GM18517 (cell line): ENCODE measurements at regions not wholly inside any gene's neighbourhood (a gene's known extent, or its start where the extent isn't known, plus 50 kb on each side); places are given as distances from the start of the nearest gene placed in this dataset.

Source experiments
- ATAC-seq: cut with Tn5 transposase; IDR thresholded peaks from one replicate; pipeline ENCODE4 v1.9.1; 2021; ENCODE audit warnings: mild to moderate bottlenecking, moderate library complexity; ENCODE audit not compliant: unreplicated experiment

DNA sequence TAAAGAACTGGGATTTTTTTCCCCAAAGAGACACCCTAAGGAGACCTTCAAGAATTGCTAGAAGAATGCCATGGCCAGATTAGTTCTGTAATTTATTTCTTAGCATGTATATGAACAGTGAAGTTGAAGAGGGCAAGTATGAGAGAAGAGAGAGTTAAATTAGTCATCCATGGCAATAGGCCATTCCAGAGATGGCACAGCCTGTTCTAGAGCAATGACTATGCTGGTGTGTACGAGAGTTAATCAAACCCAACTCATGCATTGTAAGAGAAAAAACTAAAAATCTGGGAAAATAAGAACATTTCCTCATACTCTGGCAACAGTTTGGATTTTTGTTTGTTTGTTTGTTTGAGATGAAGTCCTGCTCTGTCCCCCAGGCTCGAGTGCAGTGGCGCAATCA, 112.1 kb upstream of the PIK3C3 start:
- no peak for ATAC-seq

DNA sequence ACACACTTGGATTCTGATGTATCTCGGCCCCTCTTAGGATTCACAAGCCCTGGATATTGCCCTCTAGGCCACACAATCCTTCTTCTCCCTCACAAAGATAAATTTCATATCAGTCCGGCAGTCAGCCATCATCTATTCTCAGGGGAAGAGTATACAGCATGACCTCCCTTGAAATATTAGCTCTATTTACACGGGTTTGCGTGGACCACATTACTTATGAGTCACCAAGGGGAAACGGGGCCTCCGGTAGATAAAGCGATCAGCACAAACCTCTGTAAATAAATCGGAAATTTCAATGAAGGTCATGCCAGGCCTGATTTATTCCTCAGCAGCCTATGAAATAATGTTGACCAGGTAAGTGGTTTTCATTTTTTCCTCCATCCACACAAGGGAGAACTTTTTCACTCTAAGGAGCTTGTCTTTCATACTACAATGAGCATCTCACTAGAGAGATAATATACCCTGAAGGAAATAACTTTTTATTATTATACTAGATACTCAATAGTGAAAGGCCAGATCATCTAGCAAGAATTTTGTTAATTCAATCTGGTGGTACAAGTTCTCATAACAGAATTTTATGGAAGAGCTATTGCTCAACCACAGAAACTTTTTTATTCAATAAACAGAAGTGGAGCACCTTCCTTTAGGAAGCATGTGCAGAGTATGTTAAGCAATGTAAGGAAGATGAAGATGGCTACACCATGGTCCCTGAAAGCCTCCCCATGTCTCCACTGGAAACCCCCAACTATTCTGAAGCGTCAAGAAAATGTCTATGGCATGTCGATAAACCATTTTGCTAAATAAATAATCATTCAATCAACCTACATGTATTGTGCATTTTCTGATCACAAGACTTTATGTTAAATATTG, 125.2 kb upstream of the PIK3C3 start:
- ATAC-seq: no peak

DNA sequence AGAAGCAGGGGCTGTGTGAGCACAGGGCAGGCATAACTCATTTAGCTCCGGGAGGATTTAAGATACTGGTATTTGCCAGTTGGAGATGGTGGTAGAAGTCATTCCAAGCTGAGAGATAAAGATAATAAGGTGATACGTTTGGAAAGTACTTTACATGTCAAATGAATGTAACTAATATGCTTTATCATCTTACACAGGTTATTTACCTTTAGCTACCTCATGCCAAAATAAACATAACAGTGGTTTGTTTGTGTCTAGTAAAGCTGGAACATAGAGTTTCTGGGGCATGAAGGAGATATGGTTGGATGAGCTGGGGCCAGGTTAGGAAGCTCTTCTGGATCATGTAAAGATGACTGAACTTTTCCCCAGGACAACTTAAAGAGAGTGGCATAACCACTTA, 126.9 kb upstream of the PIK3C3 start:
- ATAC-seq: no peak

DNA sequence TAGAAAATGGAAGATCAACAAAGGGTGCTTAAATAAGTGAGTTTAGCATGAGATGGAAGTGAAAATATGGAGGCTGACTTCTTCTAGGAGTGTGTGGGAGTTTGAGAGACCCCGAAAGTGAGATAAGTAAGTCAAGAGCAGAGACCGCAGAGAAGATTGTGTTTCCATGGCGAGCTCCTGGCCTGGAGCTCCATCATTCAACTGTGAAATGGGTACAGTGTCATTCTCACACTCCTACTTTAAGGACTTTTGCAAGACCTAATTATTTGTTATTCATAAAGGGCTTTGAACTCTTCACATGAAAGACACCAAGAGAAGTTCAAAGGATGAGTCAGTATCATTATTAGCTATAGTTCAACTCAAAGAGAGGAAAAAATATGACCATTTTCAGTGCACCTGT, 134.2 kb upstream of the PIK3C3 start:
- ATAC-seq: no peak

DNA sequence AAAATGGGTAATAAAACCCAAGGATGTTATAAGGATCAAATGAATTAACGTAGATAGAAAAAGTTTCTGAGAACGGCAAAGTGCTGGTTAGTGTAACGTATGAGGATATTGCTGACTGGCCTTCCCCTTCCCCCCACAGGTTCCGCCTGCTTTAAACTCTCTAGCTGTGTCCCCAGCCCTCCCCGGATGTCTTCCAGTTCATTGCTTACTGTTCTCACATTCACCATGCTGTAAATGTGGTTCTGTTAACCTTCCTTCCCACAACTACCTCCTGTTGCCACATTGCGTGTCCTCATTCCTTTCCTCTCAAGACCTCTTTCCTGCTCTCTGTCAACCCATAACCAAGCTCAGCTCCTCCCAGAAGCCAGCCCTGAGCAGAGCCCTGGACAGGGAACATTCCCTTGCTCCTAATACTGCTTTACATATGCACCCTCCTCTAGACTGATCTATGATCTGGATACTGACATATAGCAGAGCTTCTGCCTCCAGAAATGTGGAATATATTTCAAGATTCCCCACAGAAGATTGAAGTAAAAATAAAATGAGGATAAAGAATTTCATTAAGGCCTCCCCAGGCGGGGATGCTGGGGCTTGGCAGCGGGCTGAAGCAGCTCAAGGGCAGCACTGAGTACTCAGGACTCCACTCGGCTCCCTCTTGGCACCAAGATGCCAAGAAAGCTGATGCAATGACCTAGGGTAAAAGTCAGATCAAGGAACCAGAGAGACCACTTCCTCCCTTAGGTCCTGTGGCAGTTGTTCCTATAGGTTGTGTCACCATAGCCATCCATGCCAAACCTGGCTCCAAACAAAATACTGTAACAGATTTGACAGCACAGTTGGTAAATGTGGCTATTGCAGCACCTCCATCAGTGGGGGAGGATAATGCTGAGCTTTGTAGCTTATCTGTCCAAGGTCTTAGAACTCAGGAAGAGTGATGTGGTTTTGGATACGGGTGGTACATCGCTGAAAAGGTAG, 136.4 kb upstream of the PIK3C3 start:
- no peak for ATAC-seq

DNA sequence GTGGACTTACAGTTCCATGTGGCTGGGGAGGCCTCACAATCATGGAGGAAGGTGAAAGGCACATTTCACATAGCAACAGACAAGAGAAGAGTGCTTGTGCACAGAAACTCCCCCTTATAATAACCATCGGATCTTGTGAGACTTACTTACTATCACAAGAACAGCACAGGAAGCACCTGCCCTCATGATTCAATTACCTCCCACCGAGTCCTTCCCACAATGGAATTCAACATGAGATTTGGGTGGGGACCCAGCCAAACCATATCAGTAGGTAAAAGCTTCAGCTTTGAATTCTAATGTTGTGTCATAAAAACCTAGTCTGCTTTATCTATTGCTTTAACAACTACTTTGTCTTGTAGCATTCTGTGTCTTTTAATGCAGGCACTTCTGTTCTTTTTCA, 140.4 kb upstream of the PIK3C3 start:
- no peak for ATAC-seq

DNA sequence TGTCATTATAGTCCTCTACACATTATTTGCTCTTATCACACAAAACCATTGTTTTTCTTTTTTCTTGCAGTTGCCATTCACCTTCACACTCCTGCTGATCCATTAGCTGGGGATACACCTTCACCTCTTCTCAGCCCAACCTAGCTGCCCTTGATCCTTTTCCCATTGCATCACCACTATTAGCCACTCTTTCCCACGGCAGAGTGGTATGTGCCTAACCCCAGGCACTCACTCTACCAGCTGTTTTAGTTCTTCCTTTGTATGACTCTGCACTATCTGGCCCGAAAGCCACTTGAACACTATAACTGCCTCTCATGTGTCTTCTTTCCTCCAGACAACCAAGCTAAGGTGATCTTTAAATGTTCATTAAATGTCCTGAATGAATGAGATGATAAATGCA, 145.4 kb upstream of the PIK3C3 start:
- ATAC-seq: no peak

DNA sequence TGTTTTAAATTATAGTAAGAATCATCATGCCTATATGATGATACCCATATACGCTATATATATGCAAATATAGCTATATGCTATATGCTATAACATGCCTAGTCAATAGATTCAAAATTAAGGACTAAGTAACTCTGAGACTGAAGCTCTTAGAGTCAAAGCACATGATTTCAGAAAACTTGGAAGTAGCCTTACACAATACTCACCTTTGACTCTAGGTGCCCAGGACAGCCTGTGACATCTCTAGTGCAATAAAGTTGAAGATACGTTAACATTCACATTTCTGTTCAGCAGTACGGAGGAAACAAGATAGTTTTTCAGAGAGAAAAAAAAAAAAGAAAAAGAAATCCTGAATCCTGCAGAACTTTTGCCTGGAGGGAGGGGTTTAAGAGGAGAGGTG, 149.7 kb upstream of the PIK3C3 start:
- ATAC-seq: no peak

DNA sequence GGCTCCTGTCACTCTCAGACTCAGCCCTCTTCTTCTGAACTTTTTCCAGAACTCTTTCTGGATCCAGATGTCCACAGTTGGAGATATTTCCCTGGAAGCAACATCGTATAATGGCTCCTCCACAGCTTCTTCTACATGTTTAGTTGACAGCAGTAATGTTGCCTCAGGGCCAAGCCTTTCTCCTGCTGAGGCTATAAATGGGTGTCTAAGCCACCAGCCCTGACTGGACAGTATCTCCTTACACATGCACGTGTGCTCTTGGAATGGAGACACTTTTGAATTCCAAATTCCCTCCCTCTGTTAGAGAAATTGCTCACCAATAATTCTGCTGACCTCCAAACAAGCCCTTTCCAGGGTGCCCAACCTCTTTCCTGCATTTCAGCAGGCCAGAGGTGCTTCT, 156.2 kb upstream of the PIK3C3 start:
- no peak for ATAC-seq

DNA sequence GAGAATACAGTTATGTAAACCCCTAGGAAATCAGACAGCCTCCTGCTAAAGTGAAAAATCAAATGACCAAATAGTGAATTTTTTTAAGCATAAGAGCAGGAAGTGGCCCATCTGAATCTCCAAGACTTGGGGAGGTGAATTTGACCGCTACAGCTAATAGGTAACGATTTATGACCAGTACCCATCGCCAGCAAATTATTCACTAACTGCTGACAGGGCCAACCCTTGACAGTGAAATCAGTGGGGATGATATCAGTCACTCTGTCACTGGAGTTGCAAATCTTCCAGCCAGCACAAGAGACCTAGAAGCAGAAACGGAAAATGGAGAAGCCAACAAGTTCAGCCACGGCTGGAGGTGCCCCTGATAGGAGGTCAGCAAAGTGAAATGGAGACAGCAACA, 164.3 kb upstream of the PIK3C3 start:
- ATAC-seq: no peak

DNA sequence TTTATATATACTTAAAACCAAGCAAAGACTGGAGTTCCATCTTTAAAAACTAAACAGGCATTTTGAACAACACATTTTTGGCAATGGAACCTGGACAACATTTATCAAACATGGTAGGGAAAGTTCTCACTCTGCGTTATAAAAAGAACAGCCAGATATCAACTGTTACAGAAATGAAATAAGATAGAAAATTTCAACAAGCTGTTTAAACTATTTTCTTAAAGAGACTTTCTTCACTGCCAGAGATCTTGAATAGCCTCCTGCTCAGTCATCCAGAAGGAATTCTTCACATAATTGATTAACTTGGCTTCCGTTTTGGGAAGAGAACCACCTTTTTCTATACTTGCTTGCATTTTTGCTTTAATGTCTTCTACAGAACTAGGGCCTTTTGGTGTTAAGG, 166.0 kb upstream of the PIK3C3 start:
- ATAC-seq: no peak

DNA sequence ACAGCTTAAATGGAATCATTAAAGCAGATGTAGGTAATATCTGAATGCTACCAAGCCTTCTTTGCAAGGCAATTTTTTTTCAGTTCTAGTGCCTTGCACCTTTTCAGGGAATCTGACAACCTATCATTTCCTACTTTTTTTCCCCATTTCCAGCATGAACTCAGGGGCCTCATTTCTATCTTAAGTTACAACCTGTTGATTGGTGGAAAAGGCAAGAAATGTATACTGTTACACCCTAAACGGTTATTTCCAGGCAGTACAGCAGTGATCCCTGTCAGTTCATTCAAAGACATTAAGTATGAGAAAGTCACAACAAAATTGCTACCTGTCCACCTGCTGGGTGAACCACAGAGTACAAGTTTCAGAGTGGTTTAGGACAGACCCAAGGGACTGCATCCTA, 171.2 kb upstream of the PIK3C3 start:
- ATAC-seq: no peak

DNA sequence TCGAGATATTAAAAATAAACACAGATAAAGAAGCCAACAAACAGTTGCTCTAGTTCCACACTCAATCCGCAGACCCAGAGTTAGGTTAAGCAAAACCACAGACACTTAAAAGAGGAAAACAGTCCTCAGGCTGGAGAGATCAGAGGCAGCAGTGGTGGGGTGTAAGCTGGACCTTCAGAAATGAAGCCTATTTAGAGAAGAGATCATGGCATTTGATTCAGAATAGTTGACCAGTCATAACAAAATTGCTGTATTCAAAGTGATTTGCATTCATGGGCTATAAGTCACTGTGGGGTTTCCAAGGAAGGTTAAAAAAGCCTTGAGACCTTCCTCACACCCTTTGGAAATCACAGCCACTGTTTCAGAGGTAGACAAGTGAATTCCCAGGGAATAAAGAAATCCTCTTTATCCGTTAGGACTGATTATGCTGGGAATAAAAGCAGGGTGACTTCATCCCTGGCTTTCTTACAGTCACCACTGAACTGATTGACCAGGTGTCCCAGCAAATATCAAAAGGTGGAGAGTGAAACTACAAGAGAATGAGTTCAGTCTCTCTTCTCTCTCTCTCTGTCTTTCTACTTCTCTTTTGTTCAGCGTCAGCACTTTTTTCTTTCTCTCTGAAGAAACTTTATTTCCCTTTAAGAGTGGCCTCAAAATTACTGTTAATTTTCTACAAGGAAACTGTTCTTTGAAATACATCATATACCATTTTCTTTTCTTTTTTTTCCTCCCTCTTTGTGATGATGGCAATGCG, 171.8 kb upstream of the PIK3C3 start:
- no peak for ATAC-seq

DNA sequence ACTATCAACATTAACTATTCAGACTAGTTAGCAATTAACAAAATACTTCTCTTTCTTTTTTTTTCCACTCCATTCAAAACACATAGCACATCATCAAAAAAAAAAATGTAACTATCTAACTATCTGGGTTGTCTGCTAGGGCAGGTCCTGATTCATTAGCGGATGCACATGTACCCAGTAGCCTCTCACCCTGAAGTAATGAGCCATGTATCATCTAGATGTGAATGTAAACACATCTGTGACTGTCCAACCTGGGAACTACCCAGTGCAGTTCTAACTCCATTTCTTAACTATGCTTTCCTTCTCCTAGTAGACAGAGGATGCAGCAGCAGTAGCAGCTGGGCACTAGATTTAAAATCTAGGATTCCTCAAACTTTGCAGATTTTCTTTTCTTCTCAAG, 183.1 kb upstream of the PIK3C3 start:
- no peak for ATAC-seq

DNA sequence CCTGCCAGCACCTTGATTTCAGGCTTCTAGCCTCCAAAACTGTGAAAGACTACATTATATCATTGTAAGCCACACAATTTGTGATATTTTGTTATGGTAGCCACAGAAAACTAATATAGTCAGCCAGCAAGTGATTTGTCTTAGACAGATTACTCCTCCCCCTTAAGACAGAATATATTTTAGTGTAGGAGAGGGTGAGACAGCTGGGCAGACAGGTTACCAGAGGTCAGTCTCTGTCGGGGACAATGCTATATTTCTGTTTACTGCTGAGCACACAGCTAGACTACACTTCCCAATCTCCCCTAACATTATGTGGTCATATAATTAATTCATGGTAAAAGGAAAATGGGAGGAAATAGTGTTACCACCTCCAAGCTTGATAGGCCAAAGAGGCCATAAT, 185.8 kb upstream of the PIK3C3 start:
- no peak for ATAC-seq

DNA sequence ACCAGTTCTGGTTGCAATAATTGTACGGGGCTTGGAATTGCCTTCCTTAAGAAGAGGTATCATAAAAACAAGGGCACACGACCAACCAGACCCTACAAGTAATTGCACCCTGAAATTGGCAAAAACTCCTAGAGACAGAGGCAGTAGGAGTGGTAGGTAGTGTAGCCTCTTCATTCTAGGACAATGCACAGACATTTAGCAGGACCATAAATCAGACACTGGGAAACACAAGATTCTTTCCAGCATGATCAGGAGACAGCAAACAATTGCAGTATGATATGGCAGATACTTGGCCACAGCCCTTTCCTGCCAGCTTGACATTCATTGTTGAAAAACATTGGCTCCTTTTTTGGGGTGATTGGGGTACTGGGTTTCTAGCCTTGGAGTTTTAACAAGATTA, 186.6 kb upstream of the PIK3C3 start:
- ATAC-seq: no peak

DNA sequence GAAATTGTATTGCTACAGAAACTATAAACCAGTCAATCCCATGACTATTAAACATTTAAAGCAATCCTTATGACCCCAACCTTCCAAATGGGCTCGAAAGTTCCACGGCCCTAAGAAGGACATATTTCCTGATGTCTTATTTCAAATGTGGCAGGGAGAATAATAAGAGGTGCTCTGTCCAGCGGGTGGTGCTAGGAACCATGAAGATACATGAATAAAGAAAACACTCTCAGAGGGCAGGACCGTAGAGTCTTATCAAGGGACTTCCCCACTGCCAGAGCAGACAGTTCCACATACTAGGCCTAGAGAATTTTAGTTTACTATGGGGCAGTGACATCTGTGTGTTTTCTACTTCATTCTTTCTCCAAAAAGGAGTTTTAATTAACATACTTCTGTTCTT, 187.1 kb upstream of the PIK3C3 start:
- ATAC-seq: no peak

DNA sequence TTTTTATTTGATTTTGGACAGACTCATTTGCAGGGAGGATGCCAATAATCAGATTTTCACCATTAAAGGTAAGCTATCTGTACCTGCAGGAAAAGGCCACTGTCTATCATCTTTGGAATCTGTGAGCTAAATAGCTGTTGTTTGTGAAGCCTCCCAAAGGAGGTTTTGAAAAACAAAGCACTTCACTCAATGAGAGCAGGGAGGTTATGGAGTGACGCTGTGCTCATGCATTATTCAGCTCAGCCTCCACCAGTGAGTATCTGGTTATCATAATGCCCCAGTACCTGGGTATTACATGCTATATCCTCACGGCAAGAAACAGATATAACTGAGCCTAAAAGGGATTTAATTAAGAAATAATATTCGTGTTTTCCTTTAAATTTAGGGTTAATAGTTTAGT, 189.6 kb upstream of the PIK3C3 start:
- no peak for ATAC-seq

DNA sequence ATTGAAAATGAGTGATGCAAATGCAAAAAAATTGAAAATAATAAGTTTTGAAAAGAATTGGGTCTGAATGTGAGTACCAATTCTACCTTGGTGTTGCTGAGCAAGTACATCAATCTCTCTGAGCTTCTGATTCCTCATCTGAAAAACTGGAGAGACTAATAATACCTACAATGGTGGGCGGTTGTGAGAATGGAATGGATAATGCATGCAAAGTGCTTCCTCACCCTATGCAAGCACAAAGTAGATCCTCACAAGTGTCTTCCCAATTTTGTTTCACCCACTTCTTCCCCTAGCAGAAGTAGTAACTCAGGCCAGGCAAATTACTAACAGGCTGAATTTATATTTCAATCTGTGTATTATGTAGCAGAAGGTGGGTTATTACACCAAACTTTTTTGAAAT, 191.7 kb upstream of the PIK3C3 start:
- no peak for ATAC-seq

DNA sequence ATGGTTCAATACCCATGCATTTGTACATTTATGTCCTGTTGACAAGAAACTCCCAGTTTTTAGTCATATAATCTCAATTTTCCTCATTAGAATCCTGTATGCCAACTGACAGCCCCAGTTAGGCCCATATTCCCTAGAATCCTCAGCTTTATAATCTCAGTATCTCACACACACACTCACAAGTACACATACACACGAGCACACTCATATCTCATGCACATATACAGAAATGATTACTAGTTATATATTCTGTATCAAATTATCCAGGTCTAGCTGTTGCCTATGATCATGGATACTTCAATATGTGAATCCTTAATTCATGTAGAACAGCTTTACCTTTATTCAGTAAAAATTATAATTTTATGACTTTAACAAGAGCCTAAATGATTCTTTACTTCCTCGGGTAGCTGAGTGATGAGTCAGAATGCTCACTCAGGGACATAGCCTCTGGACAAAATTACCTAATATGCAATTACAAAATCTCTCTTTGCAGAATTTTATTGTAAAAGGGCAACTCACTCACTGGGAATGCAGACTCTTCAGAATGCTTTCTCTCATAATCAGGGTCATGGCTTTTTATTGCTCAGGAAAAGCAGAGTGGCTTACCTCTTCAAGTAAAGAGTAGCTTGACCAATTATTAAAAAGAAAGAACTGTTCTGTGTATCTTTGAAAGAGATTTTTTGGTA, 193.6 kb upstream of the PIK3C3 start:
- no peak for ATAC-seq

DNA sequence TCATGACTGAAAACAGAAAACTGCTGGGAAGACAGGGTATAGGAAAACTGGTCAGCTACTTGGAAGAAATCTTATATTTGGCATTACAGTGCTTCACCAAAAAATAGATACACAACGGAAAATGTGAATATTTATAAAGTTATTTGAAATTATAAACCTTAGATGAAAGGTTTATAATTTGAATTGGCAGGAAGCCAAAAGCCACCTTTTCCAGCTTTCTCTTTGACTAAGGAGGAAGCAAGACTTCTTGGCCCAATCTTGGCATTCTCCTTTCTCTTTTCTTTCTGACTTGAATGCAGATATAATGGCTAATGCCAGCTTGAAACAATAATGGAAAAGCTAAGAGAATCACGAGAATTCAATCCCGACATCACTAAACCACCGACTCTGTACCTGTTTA, 196.5 kb upstream of the PIK3C3 start:
- ATAC-seq: no peak
